Gastrocnemius medialis (tissue), 4 donors: ENCODE measurements at regions not wholly inside any gene's neighbourhood (a gene's known extent, or its start where the extent isn't known, plus 50 kb on each side); places are given as distances from the start of the nearest gene placed in this dataset.

Experiments used
- ATAC-seq, 2 donors: fragments of 150-250 bp; one replicate each; pipeline ENCODE4 v1.9.1; 2016
- DNase-seq, 2 donors: peaks; one replicate each; pipeline ENCODE4 v3.0.0-alpha.2; 2019
- H3K27ac ChIP-seq, 4 donors: fragments of 200-600 bp; sonication (generic); 1 replicate in 1 of 4; 2 replicates in 3 of 4; pipeline ENCODE4 v1.5.1; 2016 to 2018; ENCODE audit warnings: mild to moderate bottlenecking in 2 of 4, moderate library complexity in 1 of 4
- H3K27me3 ChIP-seq, 3 donors: fragments of 200-600 bp; sonication (generic) in 2 of 3; 1 replicate in 1 of 3; 2 replicates in 2 of 3; pipeline versions ENCODE4 v1.5.1 to v1.6.0; 2016 to 2019; ENCODE audit warnings: mild to moderate bottlenecking in 1 of 3, moderate library complexity in 1 of 3
- H3K36me3 ChIP-seq, 2 donors: fragments of 200-600 bp; sonication (generic) in 1 of 2; one replicate each; pipeline ENCODE4 v1.5.1; 2017 to 2018
- H3K4me1 ChIP-seq, 2 donors: fragments of 200-600 bp; sonication (generic) in 1 of 2; one replicate each; pipeline ENCODE4 v1.5.1; 2016 to 2017; ENCODE audit warnings: mild to moderate bottlenecking in 2 of 2
- H3K4me3 ChIP-seq, 4 donors: fragments of 200-600 bp; sonication (generic) in 3 of 4; 1 replicate in 1 of 4; 2 replicates in 3 of 4; pipeline ENCODE4 v1.5.1; 2016 to 2019; ENCODE audit warnings: mild to moderate bottlenecking in 2 of 4
- H3K9me3 ChIP-seq, 3 donors: fragments of 200-600 bp; sonication (generic) in 2 of 3; 1 replicate in 1 of 3; 2 replicates in 2 of 3; pipeline ENCODE4 v1.5.1; 2016 to 2019
- CTCF ChIP-seq, 5 experiments: fragments of 450-650 bp in 3 of 5; fragments of 200-600 bp in 2 of 5; sonication (generic) in 2 of 5; IDR thresholded peaks in 4 of 5; conservative IDR thresholded peaks in 1 of 5; 1 replicate in 4 of 5; 2 replicates in 1 of 5; pipeline ENCODE4 v1.5.1; 2016 to 2019; ENCODE audit warnings: antibody characterized with exemption in 5 of 5, mild to moderate bottlenecking in 3 of 5, moderate library complexity in 3 of 5
- POLR2A ChIP-seq, 2 donors: fragments of 450-650 bp; IDR thresholded peaks; one replicate each; pipeline ENCODE4 v1.6.1; 2017; ENCODE audit warnings: antibody characterized with exemption in 2 of 2, mild to moderate bottlenecking in 2 of 2, moderate library complexity in 2 of 2
- in situ Hi-C, 4 donors: fragments of 200-750 bp; cut with MboI; loops; one replicate each; pipeline versions ENCODE4 v1.15.0 to v1.8.0; 2017; ENCODE audit warnings: low sequenced_read_pairs in 4 of 4
- intact Hi-C: fragments of 100-400 bp; cut with DNase I; formaldehyde crosslinking; loops from one replicate; pipeline ENCODE4 v1.15.1; 2023; ENCODE audit warnings: low total_unique reads

- no peak overlapping the region for H3K27ac ChIP-seq
- intact Hi-C loops, result no loop called here
- H3K4me3 ChIP-seq, result no peak overlapping the region
- ATAC-seq (no peak), DNase-seq (no peak)
- no peaks in the 10 kb centered on the region for H3K36me3 ChIP-seq
- no peak for TF ChIP-seq CTCF (IDR thresholded peaks at IDR 0.05 in 4 of 5, conservative IDR thresholded peaks at IDR 0.05 in 1 of 5)
- TF ChIP-seq POLR2A (IDR thresholded peaks at IDR 0.05), result no peak
- H3K9me3 ChIP-seq, result no peaks in the 10 kb centered on the region
- H3K27me3 ChIP-seq, result no peaks in the 10 kb centered on the region
- no peaks in the 10 kb centered on the region for H3K4me1 ChIP-seq
- in situ Hi-C loops, result no loop called here
Measured at GRCh38 chr5:68554571-68555279, 339.2 kb downstream of the PIK3R1 start.

GRCh38 chr5:68555907-68556681, 340.5 kb downstream of the PIK3R1 start:
- Histone ChIP-seq H3K9me3 (no peaks in the 10 kb centered on the region), H3K4me1 (no peaks in the 10 kb centered on the region), H3K36me3 (no peaks in the 10 kb centered on the region), H3K27me3 (no peaks in the 10 kb centered on the region), H3K27ac (no peak overlapping the region), H3K4me3 (no peak overlapping the region)
- in situ Hi-C loops (no loop called here), intact Hi-C loops (no loop called here)
- DNase-seq (no peak), ATAC-seq (no peak)
- no peak for TF ChIP-seq CTCF (IDR thresholded peaks at IDR 0.05 in 4 of 5, conservative IDR thresholded peaks at IDR 0.05 in 1 of 5)
- TF ChIP-seq POLR2A (IDR thresholded peaks at IDR 0.05), result no peak

DNA sequence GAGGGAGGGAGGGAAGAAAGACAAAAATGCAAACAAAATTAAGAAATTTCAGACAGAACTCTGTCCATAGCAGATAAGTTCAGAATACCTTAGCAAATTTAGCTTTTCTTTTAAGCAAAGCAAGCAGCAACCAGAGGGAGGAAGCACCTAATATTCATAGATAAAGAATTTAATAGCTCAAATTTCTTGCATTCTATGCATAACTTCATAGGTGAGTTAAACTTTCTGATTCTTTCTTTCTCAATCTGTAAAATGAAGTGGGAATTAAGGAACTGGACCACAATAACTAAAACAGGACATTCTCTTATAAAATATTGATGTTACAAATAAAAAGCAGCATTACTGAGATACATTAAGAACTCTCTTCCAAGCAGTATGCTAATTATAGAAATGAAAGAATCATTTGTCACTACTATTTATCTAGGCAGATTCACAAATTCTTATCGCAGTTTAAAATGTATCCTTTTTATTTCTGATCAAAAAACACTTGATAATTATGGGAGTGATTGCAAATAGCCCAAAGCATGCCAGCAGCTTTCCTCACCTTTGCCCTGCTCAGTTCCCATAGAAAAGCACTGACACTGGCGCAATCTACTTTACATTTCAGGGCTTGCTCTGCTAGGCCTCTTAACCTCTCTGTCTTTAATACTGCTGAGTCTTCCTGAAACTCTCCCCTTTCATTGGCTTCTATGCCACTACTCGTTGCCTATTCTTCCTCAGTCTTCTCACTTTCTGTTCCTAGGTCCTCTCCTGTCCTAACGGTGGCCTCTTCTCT, 341.8 kb downstream of the PIK3R1 start:
- DNase-seq (no peak), ATAC-seq (no peak)
- Histone ChIP-seq H3K4me3 (no peak overlapping the region), H3K27ac (no peak overlapping the region), H3K36me3 (no peaks in the 10 kb centered on the region), H3K9me3 (no peaks in the 10 kb centered on the region), H3K27me3 (no peaks in the 10 kb centered on the region), H3K4me1 (no peaks in the 10 kb centered on the region)
- in situ Hi-C loops, result no loop called here
- no peak for TF ChIP-seq CTCF (IDR thresholded peaks at IDR 0.05 in 4 of 5, conservative IDR thresholded peaks at IDR 0.05 in 1 of 5)
- no peak for TF ChIP-seq POLR2A (IDR thresholded peaks at IDR 0.05)
- intact Hi-C loops, result no loop called here

DNA sequence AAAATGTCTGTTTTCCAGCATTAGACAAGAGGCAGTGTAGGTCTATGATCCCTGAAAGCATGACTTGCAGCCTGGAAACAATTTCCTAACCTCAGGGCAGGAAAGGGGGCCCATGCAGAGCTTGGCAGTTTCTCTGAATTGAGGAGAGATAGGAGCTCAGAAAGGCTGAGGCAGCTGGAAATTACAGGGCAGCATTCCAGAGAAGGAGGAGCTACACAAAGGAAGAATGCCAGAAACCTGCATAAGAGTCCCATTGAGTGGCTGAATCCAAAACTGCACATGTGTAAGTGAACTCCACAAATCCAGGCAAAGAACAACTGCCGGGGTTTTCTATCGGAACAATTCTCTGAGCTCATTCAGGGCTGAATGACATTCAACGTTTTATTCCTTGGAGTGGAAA, 346.8 kb downstream of the PIK3R1 start:
- in situ Hi-C loops (no loop called here), intact Hi-C loops (no loop called here)
- no peak overlapping the region for H3K4me3 ChIP-seq
- no peaks in the 10 kb centered on the region for H3K9me3 ChIP-seq
- ATAC-seq (no peak), DNase-seq (no peak)
- no peaks in the 10 kb centered on the region for H3K27me3 ChIP-seq
- no peaks in the 10 kb centered on the region for H3K36me3 ChIP-seq
- TF ChIP-seq CTCF (IDR thresholded peaks at IDR 0.05 in 4 of 5, conservative IDR thresholded peaks at IDR 0.05 in 1 of 5), result no peak
- no peak for TF ChIP-seq POLR2A (IDR thresholded peaks at IDR 0.05)
- no peaks in the 10 kb centered on the region for H3K4me1 ChIP-seq
- no peak overlapping the region for H3K27ac ChIP-seq
